ENCODE measurements at regions not wholly inside any gene's neighbourhood (a gene's known extent, or its start where the extent isn't known, plus 50 kb on each side); places are given as distances from the start of the nearest gene placed in this dataset.

DNA sequence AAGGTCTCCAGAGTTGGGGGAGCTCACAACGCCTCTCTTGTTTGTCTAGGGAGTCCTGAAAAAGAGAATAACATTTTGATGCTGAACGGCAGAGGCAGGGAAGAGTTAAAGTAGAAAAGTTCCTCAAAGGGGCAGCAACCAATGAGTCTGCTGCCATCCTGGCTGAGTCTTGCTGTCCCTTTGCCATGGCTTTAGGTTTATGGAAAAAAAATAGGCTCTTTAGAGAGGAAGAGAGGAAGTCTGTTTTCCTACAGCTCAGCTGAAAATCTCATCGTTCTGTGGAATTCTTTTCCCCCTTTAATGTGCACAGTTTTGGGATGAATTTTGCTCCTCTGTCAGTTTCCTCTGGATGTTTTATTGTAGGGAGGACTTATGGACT lies 314.8 kb upstream of the TBX3 start:
- Mint-ChIP-seq H3K9me3 (peaks cover 26% of the 10 kb centered on the region), H3K27ac (no peak overlapping the region), H3K36me3 (ENCODE audit: low read depth) (peaks cover 8% of the 10 kb centered on the region), H3K4me3 (no peak overlapping the region), H3K27me3 (ENCODE audit: insufficient read depth) (peaks cover 2% of the 10 kb centered on the region; the same call in 1 of the 2 replicates), H3K4me1 (ENCODE audit: low read depth) (peaks cover 13% of the 10 kb centered on the region)
- no peak for DNase-seq
- TF ChIP-seq, protein P1, sequence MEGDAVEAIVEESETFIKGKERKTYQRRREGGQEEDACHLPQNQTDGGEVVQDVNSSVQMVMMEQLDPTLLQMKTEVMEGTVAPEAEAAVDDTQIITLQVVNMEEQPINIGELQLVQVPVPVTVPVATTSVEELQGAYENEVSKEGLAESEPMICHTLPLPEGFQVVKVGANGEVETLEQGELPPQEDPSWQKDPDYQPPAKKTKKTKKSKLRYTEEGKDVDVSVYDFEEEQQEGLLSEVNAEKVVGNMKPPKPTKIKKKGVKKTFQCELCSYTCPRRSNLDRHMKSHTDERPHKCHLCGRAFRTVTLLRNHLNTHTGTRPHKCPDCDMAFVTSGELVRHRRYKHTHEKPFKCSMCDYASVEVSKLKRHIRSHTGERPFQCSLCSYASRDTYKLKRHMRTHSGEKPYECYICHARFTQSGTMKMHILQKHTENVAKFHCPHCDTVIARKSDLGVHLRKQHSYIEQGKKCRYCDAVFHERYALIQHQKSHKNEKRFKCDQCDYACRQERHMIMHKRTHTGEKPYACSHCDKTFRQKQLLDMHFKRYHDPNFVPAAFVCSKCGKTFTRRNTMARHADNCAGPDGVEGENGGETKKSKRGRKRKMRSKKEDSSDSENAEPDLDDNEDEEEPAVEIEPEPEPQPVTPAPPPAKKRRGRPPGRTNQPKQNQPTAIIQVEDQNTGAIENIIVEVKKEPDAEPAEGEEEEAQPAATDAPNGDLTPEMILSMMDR (IDR thresholded peaks at IDR 0.05) = no peak

- Mint-ChIP-seq H3K36me3 (ENCODE audit: low read depth) (peaks cover 8% of the 10 kb centered on the region), H3K4me1 (ENCODE audit: low read depth) (peaks cover 18% of the 10 kb centered on the region), H3K27ac (no peak overlapping the region), H3K4me3 (no peak overlapping the region), H3K9me3 (peaks cover 26% of the 10 kb centered on the region), H3K27me3 (ENCODE audit: insufficient read depth) (no peaks in the 10 kb centered on the region)
- TF ChIP-seq, protein P1 (IDR thresholded peaks at IDR 0.05) = no peak
- DNase-seq = no peak
Measured at GRCh38 chr12:114998118-114998749, 314.3 kb upstream of the TBX3 start.

- Mint-ChIP-seq H3K27me3 (ENCODE audit: insufficient read depth) (no peaks in the 10 kb centered on the region), H3K4me3 (no peak overlapping the region), H3K4me1 (ENCODE audit: low read depth) (peaks cover 25% of the 10 kb centered on the region), H3K27ac (no peak overlapping the region), H3K36me3 (ENCODE audit: low read depth) (peaks cover 8% of the 10 kb centered on the region), H3K9me3 (peaks cover 26% of the 10 kb centered on the region)
- TF ChIP-seq, protein P1 (IDR thresholded peaks at IDR 0.05) = no peak
- DNase-seq = no peak
Measured at GRCh38 chr12:114996382-114996781, 312.4 kb upstream of the TBX3 start.

GRCh38 chr12:114995891-114996290 lies 311.9 kb upstream of the TBX3 start:
- TF ChIP-seq, protein P1 (IDR thresholded peaks at IDR 0.05) = no peak
- H3K36me3 Mint-ChIP-seq (ENCODE audit: low read depth) = peaks cover 8% of the 10 kb centered on the region

DNA sequence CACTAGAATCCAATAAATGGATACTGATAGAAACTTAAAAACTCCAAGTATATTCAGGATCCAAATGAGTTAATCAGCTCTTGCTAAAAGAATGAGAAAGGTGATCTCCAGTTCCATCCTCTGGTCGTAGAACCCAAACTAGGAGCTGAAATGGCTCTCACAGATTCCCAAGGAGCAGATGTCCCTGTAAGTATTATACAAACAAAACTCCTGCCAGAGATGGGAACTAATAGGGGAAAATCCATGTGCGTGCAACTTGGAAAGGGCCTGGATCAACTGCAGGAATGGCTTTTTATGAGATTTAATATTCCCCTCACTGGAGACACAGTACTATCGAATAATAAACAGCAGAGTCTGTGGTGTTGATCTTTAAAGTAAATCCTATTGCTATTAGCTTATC lies 309.2 kb upstream of the TBX3 start:
- peaks cover 25% of the 10 kb centered on the region for H3K4me1 Mint-ChIP-seq (ENCODE audit: low read depth)
- H3K9me3 Mint-ChIP-seq = peaks cover 26% of the 10 kb centered on the region
- no peaks in the 10 kb centered on the region for H3K27me3 Mint-ChIP-seq (ENCODE audit: insufficient read depth)
- no peak for DNase-seq
- H3K36me3 Mint-ChIP-seq (ENCODE audit: low read depth) = peaks cover 8% of the 10 kb centered on the region
- TF ChIP-seq, protein P1 (IDR thresholded peaks at IDR 0.05) = no peak
- no peak overlapping the region for H3K27ac Mint-ChIP-seq
- H3K4me3 Mint-ChIP-seq = no peak overlapping the region

More at GRCh38 chr12:114995891-114996290, 311.9 kb upstream of the TBX3 start:
- H3K4me1 Mint-ChIP-seq (ENCODE audit: low read depth) = peaks cover 25% of the 10 kb centered on the region
- no peak overlapping the region for H3K27ac Mint-ChIP-seq
- no peaks in the 10 kb centered on the region for H3K27me3 Mint-ChIP-seq (ENCODE audit: insufficient read depth)
- H3K9me3 Mint-ChIP-seq = peaks cover 26% of the 10 kb centered on the region
- H3K4me3 Mint-ChIP-seq = no peak overlapping the region
- no peak for DNase-seq
